Peyer's patch (tissue), 4 donors: ENCODE measurements at regions not wholly inside any gene's neighbourhood (a gene's known extent, or its start where the extent isn't known, plus 50 kb on each side); places are given as distances from the start of the nearest gene placed in this dataset.

Experiments used
- DNase-seq, 3 donors: peaks; one replicate each; pipeline ENCODE4 v3.0.0-alpha.2; 2017 to 2019
- H3K27ac ChIP-seq, 4 donors: fragments of 200-600 bp; sonication (generic); one replicate each; pipeline ENCODE4 v1.5.1; 2016 to 2019
- H3K27me3 ChIP-seq, 2 donors: fragments of 200-600 bp; sonication (generic); one replicate each; pipeline ENCODE4 v1.5.1; 2019
- H3K36me3 ChIP-seq, 3 donors: fragments of 200-600 bp; sonication (generic); one replicate each; pipeline ENCODE4 v1.5.1; 2016 to 2019
- H3K4me1 ChIP-seq, 4 donors: fragments of 200-600 bp; sonication (generic); one replicate each; pipeline ENCODE4 v1.5.1; 2016 to 2019
- H3K4me3 ChIP-seq, 4 donors: fragments of 200-600 bp; sonication (generic); 1 replicate in 3 of 4; 2 replicates in 1 of 4; pipeline ENCODE4 v1.5.1; 2016 to 2019; ENCODE audit warnings: mild to moderate bottlenecking in 1 of 4
- H3K9me3 ChIP-seq, 4 donors: fragments of 200-600 bp; sonication (generic); one replicate each; pipeline ENCODE4 v1.5.1; 2016 to 2019; ENCODE audit warnings: mild to moderate bottlenecking in 1 of 4
- CTCF ChIP-seq, 6 experiments: fragments of 450-650 bp in 4 of 6; fragments of 200-600 bp in 2 of 6; sonication (generic) in 1 of 6; IDR thresholded peaks; one replicate each; pipeline ENCODE4 v1.5.1; 2017 to 2019; ENCODE audit warnings: antibody characterized with exemption in 6 of 6, mild to moderate bottlenecking in 3 of 6, moderate library complexity in 1 of 6
- POLR2A ChIP-seq, 2 donors: fragments of 450-650 bp; IDR thresholded peaks; one replicate each; pipeline ENCODE4 v1.5.1; 2017; ENCODE audit warnings: antibody characterized with exemption in 2 of 2, mild to moderate bottlenecking in 2 of 2, moderate library complexity in 2 of 2

GRCh38 chr6:14957355-14958059, 288.4 kb upstream of the JARID2 start:
- H3K4me1 ChIP-seq, result no peaks in the 10 kb centered on the region
- no peak overlapping the region for H3K4me3 ChIP-seq
- H3K36me3 ChIP-seq, result no peaks in the 10 kb centered on the region
- no peaks in the 10 kb centered on the region for H3K27me3 ChIP-seq
- no peak overlapping the region for H3K27ac ChIP-seq
- no peak for DNase-seq
- TF ChIP-seq CTCF (IDR thresholded peaks at IDR 0.05), result no peak
- H3K9me3 ChIP-seq, result no peaks in the 10 kb centered on the region

- H3K27ac ChIP-seq, result no peak overlapping the region
- no peaks in the 10 kb centered on the region for H3K4me1 ChIP-seq
- no peaks in the 10 kb centered on the region for H3K36me3 ChIP-seq
- TF ChIP-seq CTCF (IDR thresholded peaks at IDR 0.05) (no peak), POLR2A (IDR thresholded peaks at IDR 0.05) (no peak)
- H3K4me3 ChIP-seq, result no peak overlapping the region
- no peaks in the 10 kb centered on the region for H3K27me3 ChIP-seq
- no peak for DNase-seq
- H3K9me3 ChIP-seq, result no peaks in the 10 kb centered on the region
These were observed 286.5 kb upstream of the JARID2 start for GRCh38 chr6:14959324-14959885.

- DNase-seq, result no peak
- no peak for TF ChIP-seq POLR2A (IDR thresholded peaks at IDR 0.05)
- Histone ChIP-seq H3K4me3 (no peak overlapping the region), H3K27ac (no peak overlapping the region), H3K9me3 (no peaks in the 10 kb centered on the region), H3K4me1 (no peaks in the 10 kb centered on the region), H3K36me3 (no peaks in the 10 kb centered on the region), H3K27me3 (no peaks in the 10 kb centered on the region)
These were observed 281.2 kb upstream of the JARID2 start for GRCh38 chr6:14964556-14965270.

- no peaks in the 10 kb centered on the region for H3K9me3 ChIP-seq
- H3K4me1 ChIP-seq, result no peaks in the 10 kb centered on the region
- no peaks in the 10 kb centered on the region for H3K36me3 ChIP-seq
- no peak overlapping the region for H3K4me3 ChIP-seq
- TF ChIP-seq POLR2A (IDR thresholded peaks at IDR 0.05) (no peak), CTCF (IDR thresholded peaks at IDR 0.05) (no peak)
- no peak for DNase-seq
- H3K27me3 ChIP-seq, result no peaks in the 10 kb centered on the region
- no peak overlapping the region for H3K27ac ChIP-seq
These were observed 280.3 kb upstream of the JARID2 start for GRCh38 chr6:14965424-14966075.

- H3K4me3 ChIP-seq, result no peak overlapping the region
- TF ChIP-seq POLR2A (IDR thresholded peaks at IDR 0.05), result no peak
- TF ChIP-seq CTCF (IDR thresholded peaks at IDR 0.05), result no peak
- H3K36me3 ChIP-seq, result no peaks in the 10 kb centered on the region
- H3K4me1 ChIP-seq, result no peaks in the 10 kb centered on the region
- no peaks in the 10 kb centered on the region for H3K27me3 ChIP-seq
- H3K27ac ChIP-seq, result no peak overlapping the region
- H3K9me3 ChIP-seq, result no peaks in the 10 kb centered on the region
- no peak for DNase-seq
These were observed 279.6 kb upstream of the JARID2 start for GRCh38 chr6:14966096-14966905.
